ES-I3 (cell line): ENCODE measurements at regions not wholly inside any gene's neighbourhood (a gene's known extent, or its start where the extent isn't known, plus 50 kb on each side); places are given as distances from the start of the nearest gene placed in this dataset.

Experiments
- H3K36me3 ChIP-seq: 2 replicates; pipeline ENCODE4 v1.6.1; 2013; ENCODE audit warnings: mild to moderate bottlenecking, low read length, control low read depth, moderate library complexity; ENCODE audit not compliant: insufficient read depth
- H3K4me1 ChIP-seq: 2 replicates; pipeline ENCODE4 v1.6.1; 2013; ENCODE audit warnings: mild to moderate bottlenecking, control low read depth, low read length; ENCODE audit not compliant: insufficient read depth
- H3K9ac ChIP-seq: 2 replicates; pipeline ENCODE4 v1.6.1; 2013; ENCODE audit warnings: low read depth, mild to moderate bottlenecking, low read length, moderate library complexity
- H3K9me3 ChIP-seq: 2 replicates; pipeline ENCODE4 v1.6.1; 2013; ENCODE audit warnings: mild to moderate bottlenecking, low read length, moderate library complexity; ENCODE audit not compliant: control insufficient read depth, insufficient read depth

DNA sequence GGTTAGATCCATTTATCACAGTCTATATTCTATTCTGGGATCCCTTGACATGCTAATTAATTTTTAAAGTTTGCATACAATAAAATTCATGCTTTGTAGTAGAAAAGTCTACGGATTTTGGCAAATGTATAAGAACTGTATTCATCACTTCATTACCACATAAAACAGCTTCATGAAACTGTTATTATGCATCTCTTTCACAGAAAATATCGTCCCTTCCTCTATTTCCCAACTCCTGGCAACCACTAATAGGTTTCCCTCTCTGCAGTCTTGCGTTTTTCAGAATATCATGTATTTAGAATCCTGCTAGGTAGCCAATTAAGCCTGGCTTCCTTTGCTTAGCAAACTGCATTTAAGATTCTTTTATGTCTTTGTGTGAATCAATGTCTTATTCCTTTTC is 441.3 kb upstream of the RGS17 start:
- Histone ChIP-seq H3K9me3 (no peaks in the 10 kb centered on the region), H3K4me1 (no peaks in the 10 kb centered on the region), H3K9ac (no peak overlapping the region), H3K36me3 (no peaks in the 10 kb centered on the region)

GRCh38 chr6:153568628-153569027 is 437.5 kb upstream of the RGS17 start:
- Histone ChIP-seq H3K4me1 (no peaks in the 10 kb centered on the region), H3K9me3 (no peaks in the 10 kb centered on the region)

GRCh38 chr6:153564803-153565202 is 433.7 kb upstream of the RGS17 start:
- Histone ChIP-seq H3K4me1 (no peaks in the 10 kb centered on the region), H3K9ac (no peak overlapping the region), H3K9me3 (no peaks in the 10 kb centered on the region), H3K36me3 (no peaks in the 10 kb centered on the region)

More at GRCh38 chr6:153568628-153569027, 437.5 kb upstream of the RGS17 start:
- Histone ChIP-seq H3K36me3 (no peaks in the 10 kb centered on the region), H3K9ac (no peak overlapping the region)

- Histone ChIP-seq H3K9ac (no peak overlapping the region), H3K9me3 (no peaks in the 10 kb centered on the region), H3K4me1 (no peaks in the 10 kb centered on the region), H3K36me3 (no peaks in the 10 kb centered on the region)
Observed at GRCh38 chr6:153563001-153563400, 431.9 kb upstream of the RGS17 start.

DNA sequence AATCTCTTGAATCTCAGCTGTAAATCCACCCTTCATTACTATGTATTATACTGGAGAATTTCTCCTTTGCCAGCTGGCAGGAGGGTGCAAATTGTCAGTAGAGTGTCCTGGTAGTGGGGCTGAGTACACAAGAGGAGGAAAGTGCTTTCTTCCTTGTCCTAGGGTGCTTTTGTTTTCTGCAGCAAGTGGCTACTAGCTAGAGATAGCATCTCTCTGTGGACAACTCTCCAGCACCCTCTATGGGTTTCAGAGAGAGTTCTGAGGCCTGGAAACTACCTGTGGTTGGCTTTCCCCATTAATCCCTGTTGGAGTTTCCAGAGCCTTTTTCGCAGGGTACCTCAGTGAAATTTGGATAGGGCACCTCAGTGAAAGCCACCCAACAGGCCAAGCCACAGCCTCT is 422.5 kb upstream of the RGS17 start:
- H3K4me1 ChIP-seq: no peaks in the 10 kb centered on the region
- no peak overlapping the region for H3K9ac ChIP-seq
- no peaks in the 10 kb centered on the region for H3K36me3 ChIP-seq
- no peaks in the 10 kb centered on the region for H3K9me3 ChIP-seq

DNA sequence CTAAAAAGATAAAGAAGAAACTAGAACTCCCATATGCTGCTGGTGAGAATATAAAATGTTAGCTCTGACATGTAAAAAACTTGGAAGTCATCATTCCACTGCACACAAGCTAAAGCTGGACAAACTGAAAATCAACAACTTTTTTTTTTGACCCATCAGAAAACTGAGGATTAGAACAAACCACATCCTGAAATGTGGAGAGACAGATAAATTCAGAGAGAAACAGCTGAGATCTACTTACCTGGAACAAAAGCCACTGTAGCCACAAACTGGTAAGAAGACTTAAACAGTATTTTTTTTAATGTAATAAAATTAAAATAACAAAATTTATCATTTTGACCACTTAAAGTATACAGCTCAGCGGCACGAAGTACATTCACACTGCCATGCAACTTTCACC is 408.5 kb upstream of the RGS17 start:
- H3K4me1 ChIP-seq: no peaks in the 10 kb centered on the region
- no peaks in the 10 kb centered on the region; the same call in 1 of the 2 replicates for H3K9me3 ChIP-seq
- H3K9ac ChIP-seq: no peak overlapping the region
- no peaks in the 10 kb centered on the region for H3K36me3 ChIP-seq

GRCh38 chr6:153538491-153538890 is 407.4 kb upstream of the RGS17 start:
- no peaks in the 10 kb centered on the region for H3K4me1 ChIP-seq
- H3K9me3 ChIP-seq: no peaks in the 10 kb centered on the region
- H3K9ac ChIP-seq: no peak overlapping the region
- no peaks in the 10 kb centered on the region for H3K36me3 ChIP-seq

DNA sequence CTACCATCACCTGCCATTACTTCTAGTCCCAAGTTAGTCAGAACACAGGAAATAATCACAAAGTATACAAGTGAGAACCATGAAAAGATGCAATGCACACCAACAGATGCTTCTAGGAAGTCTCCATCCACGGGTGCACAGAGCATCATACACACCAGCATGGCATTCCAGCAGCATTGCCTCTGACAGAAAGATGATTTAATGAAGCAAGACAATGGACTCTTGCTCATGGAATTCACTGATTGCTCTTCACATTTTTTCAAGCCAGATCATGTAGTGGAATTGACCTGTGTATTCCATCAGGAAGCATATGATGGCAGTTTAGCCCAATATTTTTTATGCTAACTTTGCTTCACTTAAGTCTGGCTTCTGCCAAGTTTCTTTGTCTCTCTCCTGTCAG is 406.3 kb upstream of the RGS17 start:
- Histone ChIP-seq H3K4me1 (no peaks in the 10 kb centered on the region), H3K9me3 (no peaks in the 10 kb centered on the region), H3K9ac (no peak overlapping the region), H3K36me3 (no peaks in the 10 kb centered on the region)

GRCh38 chr6:153526479-153526878 is 395.4 kb upstream of the RGS17 start:
- Histone ChIP-seq H3K9ac (no peak overlapping the region), H3K4me1 (no peaks in the 10 kb centered on the region), H3K9me3 (no peaks in the 10 kb centered on the region), H3K36me3 (no peaks in the 10 kb centered on the region)

DNA sequence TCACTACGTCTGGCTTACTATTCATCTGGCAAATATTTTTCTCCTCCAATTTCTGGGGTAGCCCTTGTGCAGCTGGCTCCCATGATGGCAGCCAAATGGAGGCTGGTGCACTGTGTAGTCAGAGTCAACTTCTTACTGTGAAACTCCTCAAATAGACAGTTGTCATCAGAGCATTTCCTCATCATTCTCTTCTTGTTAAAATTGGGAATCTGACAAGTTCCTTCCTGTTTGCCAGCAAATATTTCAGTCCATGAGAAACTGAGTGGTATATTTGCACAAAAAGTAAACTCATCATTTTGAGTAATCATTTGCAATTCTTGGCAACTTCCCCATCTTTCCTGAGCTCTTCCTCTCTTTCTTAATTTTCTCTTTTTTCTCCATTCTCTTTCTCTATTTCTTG is 394.9 kb upstream of the RGS17 start:
- Histone ChIP-seq H3K36me3 (no peaks in the 10 kb centered on the region), H3K9ac (no peak overlapping the region), H3K4me1 (no peaks in the 10 kb centered on the region), H3K9me3 (no peaks in the 10 kb centered on the region)

GRCh38 chr6:153523390-153523789 is 392.3 kb upstream of the RGS17 start:
- no peaks in the 10 kb centered on the region for H3K9me3 ChIP-seq
- no peak overlapping the region for H3K9ac ChIP-seq
- H3K4me1 ChIP-seq: no peaks in the 10 kb centered on the region
- no peaks in the 10 kb centered on the region for H3K36me3 ChIP-seq

- H3K9ac ChIP-seq: no peak overlapping the region
- H3K9me3 ChIP-seq: no peaks in the 10 kb centered on the region
- no peaks in the 10 kb centered on the region for H3K4me1 ChIP-seq
- H3K36me3 ChIP-seq: no peaks in the 10 kb centered on the region
Observed at GRCh38 chr6:153511896-153512496, 380.9 kb upstream of the RGS17 start.

DNA sequence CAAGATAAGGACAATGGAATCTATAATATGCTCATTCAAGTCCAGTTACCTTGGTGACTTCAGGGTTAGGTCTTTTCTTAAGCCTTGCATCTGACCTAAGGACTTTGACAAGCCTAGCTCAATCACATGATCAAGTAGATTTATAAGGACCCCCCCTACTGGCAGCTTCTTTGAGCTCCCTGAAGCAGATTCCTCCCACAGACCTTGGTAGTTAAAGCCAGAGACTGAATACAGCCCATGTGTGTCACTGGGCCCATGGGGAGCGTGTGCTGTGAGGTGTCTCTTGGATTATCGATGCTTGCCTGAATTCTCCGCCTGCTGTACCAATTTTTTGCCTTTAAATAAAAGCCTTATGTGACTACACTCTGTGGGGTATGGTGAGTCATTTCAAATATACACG is 372.7 kb upstream of the RGS17 start:
- Histone ChIP-seq H3K4me1 (no peaks in the 10 kb centered on the region), H3K9me3 (no peaks in the 10 kb centered on the region), H3K36me3 (no peaks in the 10 kb centered on the region), H3K9ac (no peak overlapping the region)

DNA sequence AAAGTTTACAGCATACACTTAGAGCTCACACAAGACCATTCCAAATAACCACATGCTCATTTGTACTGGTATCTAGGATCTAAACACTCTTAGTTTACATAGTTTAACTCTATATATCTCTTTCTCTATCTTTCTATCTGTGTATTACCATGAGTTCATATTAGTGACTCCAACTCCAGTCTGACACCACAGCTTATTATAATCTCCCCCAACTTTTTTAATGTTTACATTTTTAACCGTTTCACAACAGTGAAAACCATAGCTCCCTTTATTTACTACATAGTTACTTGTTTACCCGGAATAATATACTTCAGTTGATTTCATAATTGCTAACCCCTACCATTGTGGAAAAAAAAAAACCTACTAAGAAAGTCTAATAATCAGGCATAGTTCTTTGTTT is 362.4 kb upstream of the RGS17 start:
- Histone ChIP-seq H3K9me3 (no peaks in the 10 kb centered on the region; the same call in 1 of the 2 replicates), H3K36me3 (no peaks in the 10 kb centered on the region), H3K9ac (no peak overlapping the region), H3K4me1 (no peaks in the 10 kb centered on the region)

GRCh38 chr6:153489479-153489878 is 358.4 kb upstream of the RGS17 start:
- Histone ChIP-seq H3K36me3 (no peaks in the 10 kb centered on the region), H3K9me3 (no peaks in the 10 kb centered on the region; the same call in 1 of the 2 replicates), H3K9ac (no peak overlapping the region), H3K4me1 (0 out of 2 replicates have a peak, but pooled peaks cover 2% of the 10 kb centered on the region)

GRCh38 chr6:153488267-153488666 is 357.2 kb upstream of the RGS17 start:
- no peaks in the 10 kb centered on the region for H3K36me3 ChIP-seq
- H3K9ac ChIP-seq: no peak overlapping the region
- H3K4me1 ChIP-seq: 0 out of 2 replicates have a peak, but pooled peaks cover 3% of the 10 kb centered on the region
- H3K9me3 ChIP-seq: no peaks in the 10 kb centered on the region; the same call in 1 of the 2 replicates
